ENCODE measurements at regions not wholly inside any gene's neighbourhood (a gene's known extent, or its start where the extent isn't known, plus 50 kb on each side); places are given as distances from the start of the nearest gene placed in this dataset.

DNA sequence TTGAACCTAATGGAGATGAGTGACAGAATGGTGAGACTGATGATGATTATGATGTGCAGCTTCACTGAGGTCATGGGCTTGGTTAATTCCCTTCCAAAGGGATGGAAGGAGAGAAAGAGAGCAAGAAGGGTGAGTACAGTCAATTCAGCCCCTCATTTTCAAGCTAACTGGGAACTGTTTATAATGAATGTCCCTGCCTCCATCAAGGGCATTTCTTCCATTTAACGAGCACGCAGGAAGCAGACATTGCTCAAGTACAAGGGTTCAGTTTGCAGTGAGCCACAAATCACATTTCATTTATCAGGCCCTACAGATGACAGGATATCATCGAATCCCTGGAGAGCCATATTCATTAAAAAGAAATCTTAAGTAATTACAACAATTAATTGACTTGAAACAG is 158.3 kb upstream of the EEF1E1 start:
- TF ChIP-seq MXI1 (IDR thresholded peaks at IDR 0.05; ENCODE audit: low read depth, low read length), result no peak
- TF ChIP-seq RAD21 (IDR thresholded peaks at IDR 0.05; ENCODE audit: low read length), result no peak
- TF ChIP-seq, protein P1, sequence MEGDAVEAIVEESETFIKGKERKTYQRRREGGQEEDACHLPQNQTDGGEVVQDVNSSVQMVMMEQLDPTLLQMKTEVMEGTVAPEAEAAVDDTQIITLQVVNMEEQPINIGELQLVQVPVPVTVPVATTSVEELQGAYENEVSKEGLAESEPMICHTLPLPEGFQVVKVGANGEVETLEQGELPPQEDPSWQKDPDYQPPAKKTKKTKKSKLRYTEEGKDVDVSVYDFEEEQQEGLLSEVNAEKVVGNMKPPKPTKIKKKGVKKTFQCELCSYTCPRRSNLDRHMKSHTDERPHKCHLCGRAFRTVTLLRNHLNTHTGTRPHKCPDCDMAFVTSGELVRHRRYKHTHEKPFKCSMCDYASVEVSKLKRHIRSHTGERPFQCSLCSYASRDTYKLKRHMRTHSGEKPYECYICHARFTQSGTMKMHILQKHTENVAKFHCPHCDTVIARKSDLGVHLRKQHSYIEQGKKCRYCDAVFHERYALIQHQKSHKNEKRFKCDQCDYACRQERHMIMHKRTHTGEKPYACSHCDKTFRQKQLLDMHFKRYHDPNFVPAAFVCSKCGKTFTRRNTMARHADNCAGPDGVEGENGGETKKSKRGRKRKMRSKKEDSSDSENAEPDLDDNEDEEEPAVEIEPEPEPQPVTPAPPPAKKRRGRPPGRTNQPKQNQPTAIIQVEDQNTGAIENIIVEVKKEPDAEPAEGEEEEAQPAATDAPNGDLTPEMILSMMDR (IDR thresholded peaks at IDR 0.05), result no peak
- TF ChIP-seq FOSL2 (IDR thresholded peaks at IDR 0.05; ENCODE audit: borderline replicate concordance, low read depth), result no peak
- TF ChIP-seq, protein P2, sequence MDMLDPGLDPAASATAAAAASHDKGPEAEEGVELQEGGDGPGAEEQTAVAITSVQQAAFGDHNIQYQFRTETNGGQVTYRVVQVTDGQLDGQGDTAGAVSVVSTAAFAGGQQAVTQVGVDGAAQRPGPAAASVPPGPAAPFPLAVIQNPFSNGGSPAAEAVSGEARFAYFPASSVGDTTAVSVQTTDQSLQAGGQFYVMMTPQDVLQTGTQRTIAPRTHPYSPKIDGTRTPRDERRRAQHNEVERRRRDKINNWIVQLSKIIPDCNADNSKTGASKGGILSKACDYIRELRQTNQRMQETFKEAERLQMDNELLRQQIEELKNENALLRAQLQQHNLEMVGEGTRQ (IDR thresholded peaks at IDR 0.05; ENCODE audit: borderline replicate concordance, low read depth, low read length), result no peak
- TF ChIP-seq EP300 (IDR thresholded peaks at IDR 0.05; ENCODE audit: borderline replicate concordance in 1 of 2, low read depth in 1 of 2, low read length in 1 of 2), result no peak
- TF ChIP-seq, protein P3, sequence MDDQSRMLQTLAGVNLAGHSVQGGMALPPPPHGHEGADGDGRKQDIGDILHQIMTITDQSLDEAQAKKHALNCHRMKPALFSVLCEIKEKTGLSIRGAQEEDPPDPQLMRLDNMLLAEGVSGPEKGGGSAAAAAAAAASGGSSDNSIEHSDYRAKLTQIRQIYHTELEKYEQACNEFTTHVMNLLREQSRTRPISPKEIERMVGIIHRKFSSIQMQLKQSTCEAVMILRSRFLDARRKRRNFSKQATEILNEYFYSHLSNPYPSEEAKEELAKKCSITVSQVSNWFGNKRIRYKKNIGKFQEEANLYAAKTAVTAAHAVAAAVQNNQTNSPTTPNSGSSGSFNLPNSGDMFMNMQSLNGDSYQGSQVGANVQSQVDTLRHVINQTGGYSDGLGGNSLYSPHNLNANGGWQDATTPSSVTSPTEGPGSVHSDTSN (IDR thresholded peaks at IDR 0.05), result no peak
